Sigmoid colon (tissue), 6 donors: ENCODE measurements at regions not wholly inside any gene's neighbourhood (a gene's known extent, or its start where the extent isn't known, plus 50 kb on each side); places are given as distances from the start of the nearest gene placed in this dataset.
"Not testable (repeated sequence)": the region's sequence is repeated elsewhere in the genome, so short reads cannot be mapped to it uniquely, and the experiment has no call there.

Source experiments
- DNase-seq: peaks from one replicate; pipeline ENCODE4 v3.0.0-alpha.2; 2019
- H3K27ac ChIP-seq, 4 donors: fragments of 200-600 bp; sonication (generic); one replicate each; pipeline ENCODE4 v1.5.1; 2016 to 2019; ENCODE audit warnings: mild to moderate bottlenecking in 1 of 4
- H3K27me3 ChIP-seq, 3 donors: fragments of 200-600 bp; sonication (generic); one replicate each; pipeline ENCODE4 v1.5.1; 2019; ENCODE audit warnings: mild to moderate bottlenecking in 1 of 3
- H3K36me3 ChIP-seq, 4 donors: fragments of 200-600 bp; sonication (generic); one replicate each; pipeline ENCODE4 v1.5.1; 2016 to 2019
- H3K4me1 ChIP-seq, 4 donors: fragments of 200-600 bp; sonication (generic); one replicate each; pipeline ENCODE4 v1.5.1; 2017 to 2019
- H3K4me3 ChIP-seq, 4 donors: fragments of 200-600 bp; sonication (generic); one replicate each; pipeline ENCODE4 v1.5.1; 2017 to 2019; ENCODE audit warnings: mild to moderate bottlenecking in 2 of 4, moderate library complexity in 1 of 4
- H3K9me3 ChIP-seq, 4 donors: fragments of 200-600 bp in 3 of 4; sonication (generic) in 3 of 4; one replicate each; pipeline versions ENCODE4 v1.5.1 to v1.6.1; 2013 to 2019
- CTCF ChIP-seq, 4 experiments: fragments of 450-650 bp in 3 of 4; fragments of 200-600 bp in 1 of 4; IDR thresholded peaks; one replicate each; pipeline ENCODE4 v1.5.1; 2016 to 2019; ENCODE audit warnings: antibody characterized with exemption in 4 of 4, mild to moderate bottlenecking in 3 of 4, moderate library complexity in 2 of 4
- EP300 ChIP-seq, 4 donors: sonication (generic); formaldehyde crosslinking; IDR thresholded peaks; one replicate each; pipeline ENCODE4 v1.6.1; 2017; ENCODE audit warnings: antibody characterized with exemption in 4 of 4
- POLR2A ChIP-seq, 2 donors: fragments of 450-650 bp; IDR thresholded peaks; one replicate each; pipeline ENCODE4 v1.6.1; 2016; ENCODE audit warnings: antibody characterized with exemption in 2 of 2, mild to moderate bottlenecking in 2 of 2, moderate library complexity in 2 of 2
- POLR2AphosphoS5 ChIP-seq, 4 donors: sonication (generic); formaldehyde crosslinking; IDR thresholded peaks; one replicate each; pipeline ENCODE4 v1.6.1; 2017; ENCODE audit warnings: antibody characterized with exemption in 4 of 4
- WGBS, 2 donors: extraction: QIAGEN DNeasy Blood & Tissue Kit; methylation state at CpG; one replicate each; pipeline ENCODE4 v1.1.7; 2013; 5-methylcytosine and 5-hydroxymethylcytosine counted together
- intact Hi-C: fragments of 100-400 bp; cut with DNase I; formaldehyde crosslinking; loops from one replicate; pipeline ENCODE4 v1.15.1; 2023
- donor health status: healthy with polysubstance abuse.
- donor health status: healthy.

GRCh38 chr9:97124256-97124655 is 85.3 kb upstream of the CTSV start:
- no peaks in the 10 kb centered on the region for H3K4me1 ChIP-seq
- H3K9me3 ChIP-seq: no peaks in the 10 kb centered on the region
- intact Hi-C loops: no loop called here
- no peaks in the 10 kb centered on the region for H3K36me3 ChIP-seq
- DNase-seq: no peak
- no peak overlapping the region for H3K27ac ChIP-seq
- H3K4me3 ChIP-seq: no peak overlapping the region
- no peaks in the 10 kb centered on the region for H3K27me3 ChIP-seq
- TF ChIP-seq EP300 (IDR thresholded peaks at IDR 0.05) (no peak), POLR2A (IDR thresholded peaks at IDR 0.05) (no peak)
- 69 to 84% methylated on average over 4 of the region's 4 CpGs for WGBS, 2 donors

GRCh38 chr9:97110696-97111095 is 71.8 kb upstream of the CTSV start:
- no peaks in the 10 kb centered on the region for H3K9me3 ChIP-seq
- no peaks in the 10 kb centered on the region for H3K27me3 ChIP-seq
- intact Hi-C loops: no loop called here
- TF ChIP-seq CTCF (IDR thresholded peaks at IDR 0.05): no peak
- no peak for TF ChIP-seq EP300 (IDR thresholded peaks at IDR 0.05)
- TF ChIP-seq POLR2AphosphoS5 (IDR thresholded peaks at IDR 0.05): no peak
- TF ChIP-seq POLR2A (IDR thresholded peaks at IDR 0.05): no peak
- H3K4me1 ChIP-seq: no peaks in the 10 kb centered on the region
- 67 to 96% methylated on average over 2 of the region's 2 CpGs for WGBS, 2 donors
- no peaks in the 10 kb centered on the region for H3K36me3 ChIP-seq
- H3K27ac ChIP-seq: no peak overlapping the region
- no peak overlapping the region for H3K4me3 ChIP-seq
- no peak for DNase-seq

- Histone ChIP-seq H3K9me3 (no peaks in the 10 kb centered on the region), H3K4me3 (no peak overlapping the region), H3K27me3 (no peaks in the 10 kb centered on the region), H3K4me1 (no peaks in the 10 kb centered on the region), H3K27ac (no peak overlapping the region), H3K36me3 (no peaks in the 10 kb centered on the region)
- WGBS, 2 donors: 24 to 32% methylated on average over 4 of the region's 4 CpGs
- intact Hi-C loops: loop anchor here (10.0 kb wide), 1 partner anchor 255 kb away; the partner anchor contains the start of gene ZNF782
- TF ChIP-seq POLR2A (IDR thresholded peaks at IDR 0.05): no peak
- TF ChIP-seq CTCF (IDR thresholded peaks at IDR 0.05): no peak
- TF ChIP-seq EP300 (IDR thresholded peaks at IDR 0.05): no peak
- TF ChIP-seq POLR2AphosphoS5 (IDR thresholded peaks at IDR 0.05): no peak
- no peak for DNase-seq
These were observed 70.4 kb upstream of the CTSV start for GRCh38 chr9:97109194-97109811.

GRCh38 chr9:97105220-97105619 is 66.3 kb upstream of the CTSV start:
- not testable (repeated sequence) for H3K36me3 ChIP-seq, H3K27me3 ChIP-seq, H3K9me3 ChIP-seq, H3K4me1 ChIP-seq, H3K4me3 ChIP-seq, DNase-seq, H3K27ac ChIP-seq
- intact Hi-C loops: loop anchor here (10.0 kb wide), 1 partner anchor 250 kb away; the partner anchor contains the start of gene ZNF782
- 30 to 78% methylated on average over 2 of the region's 2 CpGs for WGBS, 2 donors

GRCh38 chr9:97103613-97104383 is 64.9 kb upstream of the CTSV start:
- intact Hi-C loops: loop anchor here (10.0 kb wide), 1 partner anchor 249 kb away; the partner anchor contains the start of gene ZNF782
- not testable (repeated sequence) for H3K4me1 ChIP-seq, H3K27ac ChIP-seq, H3K36me3 ChIP-seq, H3K27me3 ChIP-seq, H3K9me3 ChIP-seq, DNase-seq, H3K4me3 ChIP-seq
- 55 to 81% methylated on average over 6 of the region's 6 CpGs for WGBS, 2 donors

GRCh38 chr9:97099540-97099939 is 60.6 kb upstream of the CTSV start:
- H3K36me3 ChIP-seq, H3K4me3 ChIP-seq, H3K9me3 ChIP-seq, H3K27ac ChIP-seq, intact Hi-C loops, DNase-seq, H3K4me1 ChIP-seq, H3K27me3 ChIP-seq: not testable (repeated sequence)
- WGBS, 2 donors: 91 to 95% methylated on average over 2 of the region's 2 CpGs
